Urothelium cell line (cell line): ENCODE measurements at regions not wholly inside any gene's neighbourhood (a gene's known extent, or its start where the extent isn't known, plus 50 kb on each side); places are given as distances from the start of the nearest gene placed in this dataset.
"Not testable (repeated sequence)": the region's sequence is repeated elsewhere in the genome, so short reads cannot be mapped to it uniquely, and the experiment has no call there.

Source experiments
- DNase-seq: peaks from one replicate; pipeline ENCODE4 v3.0.0; 2011; ENCODE audit warnings: low spot score, mixed read lengths
- FAIRE-seq: peaks from 2 replicates; lab custom pipeline; 2011; peaks lifted over from hg19 to GRCh38; lab: Jason Lieb, UNC

DNA sequence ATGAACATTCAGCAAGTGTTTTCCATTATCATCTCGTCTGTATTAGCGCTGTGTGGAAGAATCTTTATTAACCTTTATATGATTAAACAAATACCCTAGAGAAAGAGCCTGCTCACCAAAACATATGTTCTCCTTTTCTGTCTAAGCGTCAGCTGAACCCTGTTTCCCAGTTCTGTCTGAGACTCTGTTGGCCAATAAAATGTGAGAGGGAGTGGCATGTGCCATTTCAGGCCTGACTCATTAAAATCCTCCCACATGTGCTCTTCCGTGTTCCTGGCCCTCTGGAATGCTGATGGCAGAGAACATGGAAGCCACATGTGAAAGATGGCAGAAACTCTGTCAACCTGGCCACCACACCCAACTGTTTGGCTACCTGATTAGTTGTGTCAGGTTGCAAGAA lies 181.9 kb upstream of the EDNRB start:
- no peak for FAIRE-seq
- DNase-seq: no peak

DNA sequence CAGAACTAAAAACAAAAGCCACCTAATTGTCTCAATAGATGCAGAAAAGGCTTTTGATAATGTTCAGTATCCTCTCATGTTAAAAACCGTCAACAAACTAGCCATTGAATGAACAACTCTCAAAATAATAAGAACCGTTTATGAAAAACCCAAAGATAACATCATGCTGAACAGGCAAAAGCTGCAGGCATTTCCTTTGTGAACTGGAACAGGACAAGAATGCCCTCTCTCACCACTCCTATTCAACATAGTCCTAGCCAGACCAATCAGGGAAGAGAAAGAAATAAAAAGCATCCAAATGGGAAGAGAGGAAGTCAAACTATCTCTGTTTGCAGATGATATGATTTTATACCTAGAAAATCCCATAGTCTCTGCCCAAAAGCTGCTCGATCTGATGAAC lies 179.6 kb upstream of the EDNRB start:
- DNase-seq (no peak), FAIRE-seq (no peak)

DNA sequence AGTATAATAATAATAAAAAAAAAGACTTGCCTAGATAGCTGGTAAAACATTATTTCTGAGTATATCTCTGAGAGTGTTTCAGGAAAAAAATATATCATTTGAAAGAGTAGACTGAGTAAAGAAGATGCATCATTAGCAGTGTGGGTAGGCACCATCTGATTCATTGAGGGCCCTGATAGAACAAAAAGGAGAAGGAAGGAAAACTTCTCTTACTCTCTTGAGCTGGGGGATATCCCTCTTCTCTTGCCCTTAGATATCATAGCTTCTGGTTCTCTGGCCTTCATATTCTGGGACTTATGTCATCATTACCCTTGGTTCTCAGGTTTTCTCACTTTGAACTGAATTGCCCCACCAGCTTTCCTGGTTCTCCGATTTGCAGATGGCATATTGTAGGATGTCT lies 177.6 kb upstream of the EDNRB start:
- no peak for FAIRE-seq
- DNase-seq: no peak

DNA sequence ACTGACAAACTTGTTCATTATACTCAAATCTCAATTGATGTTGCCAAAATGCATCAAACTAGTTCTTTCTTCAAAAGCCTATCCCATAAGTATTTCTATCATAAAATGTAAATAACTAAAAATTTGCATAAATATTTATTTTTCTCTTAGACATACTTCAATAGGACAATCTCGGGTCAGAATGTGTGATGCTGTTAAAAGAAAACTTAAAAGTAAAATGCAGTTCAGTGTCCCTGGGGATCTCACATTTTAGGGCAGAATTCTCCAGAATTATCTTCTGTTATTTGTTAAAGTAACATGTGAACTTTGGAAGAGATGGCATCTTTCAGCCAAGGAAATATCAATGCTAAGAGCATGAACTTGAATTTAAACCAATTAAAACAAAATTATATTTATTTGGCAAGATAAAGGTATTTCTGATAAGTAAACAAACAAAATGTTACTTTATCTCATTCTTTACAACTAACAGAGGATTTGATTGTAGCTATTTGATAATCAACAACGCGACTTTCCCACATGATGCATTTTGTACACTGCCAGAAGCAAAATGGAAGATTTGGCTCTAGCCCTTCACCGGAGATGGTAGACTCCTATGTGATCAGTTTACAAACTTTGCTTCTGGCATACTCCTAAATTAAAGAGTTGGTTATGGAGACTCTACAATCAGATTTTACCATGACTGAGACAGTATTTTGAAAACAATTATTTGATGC lies 169.5 kb upstream of the EDNRB start:
- no peak for FAIRE-seq
- no peak for DNase-seq

DNA sequence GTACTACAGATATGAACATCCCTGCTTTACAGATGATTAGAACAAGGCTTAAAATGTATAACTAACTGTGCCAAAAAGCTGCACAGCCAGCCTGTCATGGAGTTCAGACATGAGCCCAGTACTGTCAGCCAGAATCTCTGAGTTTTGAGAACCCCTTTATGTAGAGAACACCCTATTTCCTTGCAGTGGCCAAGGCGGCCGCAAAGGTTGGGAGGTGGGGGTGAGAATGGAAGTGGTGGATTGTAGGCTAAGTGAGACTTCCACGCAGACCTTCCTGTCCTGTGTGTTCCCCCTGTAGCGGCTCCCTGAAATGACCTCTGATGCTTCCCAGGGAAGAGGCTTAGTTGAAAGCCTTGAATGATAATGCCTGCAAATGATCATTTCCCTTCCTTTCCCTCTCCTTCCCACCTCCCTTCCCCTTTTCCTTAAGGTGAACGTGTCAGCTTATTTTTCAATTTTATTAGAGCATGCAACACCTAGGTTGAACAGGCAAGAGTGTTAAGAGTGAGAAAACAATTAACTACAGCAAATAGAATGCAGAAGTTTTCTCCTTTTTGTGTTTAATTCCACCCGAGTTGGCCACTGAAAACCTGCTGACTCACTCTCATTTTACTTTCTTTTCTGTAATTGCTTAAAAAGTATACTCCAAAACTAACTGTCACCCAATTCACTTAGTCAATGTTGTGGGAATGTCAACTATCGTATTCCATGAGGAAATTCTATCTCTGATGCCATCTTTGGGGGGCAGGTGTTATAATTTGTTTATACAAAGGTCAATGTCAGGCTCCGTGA lies 167.0 kb upstream of the EDNRB start:
- DNase-seq: no peak
- no peak for FAIRE-seq

DNA sequence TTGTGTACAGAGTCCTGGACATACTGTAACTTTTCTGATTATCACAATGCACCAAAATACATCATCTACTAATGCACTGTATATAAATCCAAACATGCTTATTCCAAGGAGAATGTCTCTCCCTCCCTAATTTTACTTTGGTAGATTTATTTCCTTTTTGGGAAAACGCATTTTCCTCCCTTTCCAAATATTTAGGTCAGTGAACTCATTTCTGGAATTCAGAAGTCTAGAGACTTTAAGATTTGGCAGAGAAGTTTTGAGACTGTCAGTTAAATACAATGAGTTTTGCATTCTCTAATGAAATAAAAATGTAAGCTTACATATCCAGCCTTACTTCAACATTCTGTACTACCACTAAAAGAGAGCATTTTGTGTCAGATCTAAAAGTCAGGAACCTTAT lies 165.8 kb upstream of the EDNRB start:
- FAIRE-seq: no peak
- no peak for DNase-seq

DNA sequence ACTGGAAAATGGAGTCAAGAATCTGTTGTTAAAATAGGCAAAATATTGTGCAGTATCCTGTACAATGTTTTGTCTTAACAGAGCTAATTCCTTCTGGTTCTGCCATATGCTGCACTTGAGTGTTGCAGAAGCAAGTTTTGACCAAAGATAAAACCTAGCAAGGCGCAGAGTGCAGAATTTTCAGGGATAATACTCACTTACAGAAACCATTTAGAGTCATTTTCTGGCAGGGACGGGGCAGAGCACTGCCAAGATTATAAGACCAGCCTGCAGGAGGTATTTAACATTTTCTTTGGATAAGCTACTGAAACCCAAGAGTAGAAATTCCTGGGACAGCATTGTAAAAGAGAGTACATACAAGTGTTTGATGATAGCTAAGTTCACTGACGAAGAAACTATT lies 159.5 kb upstream of the EDNRB start:
- FAIRE-seq (no peak), DNase-seq (no peak)

DNA sequence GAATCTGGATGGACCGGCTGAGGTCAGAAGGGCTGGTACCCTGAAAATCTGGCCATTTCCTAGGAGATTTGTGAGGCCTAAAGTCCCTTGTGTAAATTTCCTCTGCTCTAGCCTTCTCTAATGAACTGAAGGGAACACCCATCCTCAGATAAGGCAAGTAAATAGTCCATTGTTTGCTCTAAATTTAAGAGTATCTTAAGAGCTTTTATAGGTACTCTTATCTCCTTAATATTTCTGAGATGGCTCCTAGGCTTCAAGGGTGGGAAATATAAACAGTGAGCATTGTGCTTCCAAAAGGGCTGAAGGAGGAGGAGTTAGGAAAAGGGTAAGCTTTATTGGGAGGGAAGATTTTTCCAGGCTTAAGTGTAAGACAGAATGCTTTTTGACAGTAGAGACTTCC lies 148.7 kb upstream of the EDNRB start:
- no peak for DNase-seq
- FAIRE-seq: no peak

DNA sequence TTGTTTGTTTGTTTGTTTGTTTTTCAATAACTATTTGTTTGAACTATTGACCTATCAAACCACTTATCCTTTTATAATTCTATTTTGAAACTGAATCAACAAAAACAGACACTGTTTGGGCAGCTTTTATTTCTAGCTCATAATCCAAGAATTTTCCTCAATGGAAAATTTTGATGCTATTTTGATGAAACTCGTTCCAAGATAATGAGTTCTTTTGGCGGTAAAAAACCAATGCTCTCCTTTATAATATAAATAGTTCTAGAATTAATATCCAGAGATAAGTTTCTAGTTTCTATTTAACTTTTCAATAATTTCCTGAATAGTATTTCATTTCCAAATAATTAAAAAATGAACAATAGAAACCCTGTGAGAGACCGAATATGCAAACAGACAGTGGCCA lies 146.5 kb upstream of the EDNRB start:
- FAIRE-seq (no peak), DNase-seq (no peak)

DNA sequence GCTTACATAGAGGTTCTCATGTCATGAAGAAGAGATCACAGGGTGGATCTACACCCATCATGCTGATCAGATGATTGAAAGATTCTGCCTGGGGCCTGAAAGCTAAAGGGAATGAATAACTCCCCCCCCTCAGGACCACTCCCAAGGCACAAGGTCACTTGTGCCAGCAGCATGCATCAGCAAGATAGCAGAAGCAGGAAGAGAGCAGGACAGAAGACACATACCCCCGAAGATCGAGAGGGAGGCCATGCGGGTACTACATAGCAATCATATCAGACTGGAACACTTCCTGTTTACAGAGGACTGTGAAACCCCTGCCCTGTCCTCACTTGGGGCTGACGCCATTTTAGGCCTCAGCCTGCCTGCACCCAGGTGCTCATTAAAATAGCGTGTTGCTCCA lies 143.2 kb upstream of the EDNRB start:
- DNase-seq (no peak), FAIRE-seq (no peak)

DNA sequence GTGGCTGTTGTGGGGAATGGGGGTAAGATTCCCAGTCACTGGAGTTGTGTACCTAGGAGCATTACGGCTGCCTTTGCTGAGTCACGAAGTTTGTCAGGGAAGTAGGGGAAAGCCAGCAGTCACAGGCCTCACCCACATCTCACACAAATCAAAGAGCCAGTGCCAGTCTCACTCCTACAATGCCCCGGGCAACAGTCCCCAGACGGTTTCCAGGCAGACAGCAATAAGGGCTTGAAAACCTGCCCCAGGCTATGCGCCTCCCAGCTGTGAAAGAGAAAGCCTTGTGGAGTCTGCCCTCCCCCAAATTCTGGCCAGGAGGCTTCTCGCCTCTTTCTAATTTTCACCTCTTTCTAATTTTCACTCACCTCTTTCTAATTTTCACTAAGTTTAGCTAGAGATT lies 142.3 kb upstream of the EDNRB start:
- DNase-seq (no peak), FAIRE-seq (no peak)

DNA sequence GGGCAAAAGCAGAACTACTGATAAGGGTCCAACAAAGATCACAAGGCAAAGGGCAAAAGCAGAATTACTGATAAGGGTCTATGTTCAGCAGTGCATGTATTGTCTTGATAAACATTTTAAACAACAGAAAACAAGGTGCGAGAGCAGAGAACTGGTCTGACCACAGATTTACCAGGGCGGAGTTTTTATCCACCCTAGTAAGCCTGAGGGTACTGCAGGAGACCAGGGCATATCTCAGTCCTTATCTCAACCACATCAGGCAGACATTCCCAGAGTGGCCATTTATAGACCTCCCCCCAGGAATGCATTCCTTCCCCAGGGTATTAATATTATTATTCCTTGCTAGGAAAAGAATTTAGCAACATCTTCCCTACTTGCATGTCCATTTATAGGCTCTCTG lies 138.2 kb upstream of the EDNRB start:
- FAIRE-seq: not testable (repeated sequence)

DNA sequence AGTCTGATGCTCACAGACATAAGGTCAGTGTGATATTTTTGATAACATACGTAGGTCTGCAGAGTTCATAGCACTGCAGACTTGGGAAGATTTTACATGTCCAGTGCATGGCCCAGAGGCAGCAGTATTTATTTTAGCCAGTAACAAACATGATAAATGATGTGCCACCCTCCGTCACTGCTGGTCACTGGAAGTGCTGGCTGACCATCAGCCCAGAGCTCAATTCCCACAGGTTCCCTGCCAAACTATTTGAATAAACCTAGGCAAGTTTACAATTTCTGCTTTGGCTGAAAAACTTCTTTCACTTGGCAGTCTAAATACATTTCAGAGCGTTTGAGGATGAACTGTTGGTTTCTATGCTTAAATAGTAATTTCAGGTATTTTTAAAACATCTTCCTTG lies 135.5 kb upstream of the EDNRB start:
- DNase-seq (no peak), FAIRE-seq (no peak)

More for the DNA sequence above, 138.2 kb upstream of the EDNRB start:
- not testable (repeated sequence) for DNase-seq

DNA sequence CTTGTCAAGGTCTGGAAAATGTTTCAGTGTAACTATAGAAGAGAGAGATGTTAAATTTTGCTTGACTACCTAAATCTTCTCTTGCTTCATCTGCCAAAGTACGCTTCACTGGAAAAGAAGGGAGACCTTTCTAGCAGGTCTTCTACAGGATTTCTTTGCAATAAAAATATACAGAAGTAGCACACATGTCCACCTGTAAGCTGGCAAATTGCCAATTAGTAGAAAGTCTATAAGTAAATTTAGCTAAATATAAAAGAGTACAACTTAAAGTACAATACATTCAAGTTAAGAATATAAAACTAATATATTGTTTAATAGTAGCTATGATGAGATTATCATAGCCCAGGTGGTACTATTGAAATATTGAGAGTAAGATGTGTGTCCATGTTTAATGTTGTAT lies 128.5 kb upstream of the EDNRB start:
- DNase-seq: no peak
- no peak for FAIRE-seq

DNA sequence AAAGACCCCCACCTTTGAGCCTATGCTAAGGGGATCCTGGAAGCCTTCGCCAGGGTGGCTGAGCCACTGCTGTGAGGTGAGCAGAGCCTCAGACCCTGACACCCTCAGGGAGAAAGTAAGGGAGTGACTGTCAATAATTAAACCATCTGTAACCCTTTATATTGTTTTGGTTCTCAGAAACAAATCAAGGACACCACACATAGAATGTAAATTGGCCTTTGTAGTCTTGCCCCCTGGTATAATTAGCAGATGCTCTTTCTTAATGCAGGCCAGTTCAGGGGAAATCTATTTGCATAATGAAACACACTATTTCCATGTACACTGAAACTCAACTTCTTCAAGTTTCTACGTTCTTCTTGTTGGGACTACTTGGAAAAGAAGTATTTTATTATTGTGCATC lies 127.7 kb upstream of the EDNRB start:
- FAIRE-seq (no peak), DNase-seq (no peak)

DNA sequence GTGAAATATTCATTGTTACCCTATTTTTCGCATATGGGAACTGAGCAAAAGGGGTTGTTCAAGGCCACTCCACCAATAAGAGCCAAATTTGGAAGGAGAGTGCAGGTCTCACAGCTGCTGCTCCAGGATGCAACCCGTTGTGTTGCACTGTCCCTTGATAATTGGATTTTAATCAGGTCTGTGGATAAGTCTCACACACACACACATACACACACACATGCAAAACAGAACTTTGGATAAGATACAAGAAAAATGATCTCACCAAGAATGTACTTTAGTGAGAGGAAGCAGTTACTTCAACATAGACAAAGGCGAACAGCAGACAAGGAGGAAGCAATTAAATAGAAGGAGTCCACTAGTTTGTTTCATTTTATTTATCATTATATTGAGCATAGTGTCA lies 127.3 kb upstream of the EDNRB start:
- FAIRE-seq (no peak), DNase-seq (no peak)

DNA sequence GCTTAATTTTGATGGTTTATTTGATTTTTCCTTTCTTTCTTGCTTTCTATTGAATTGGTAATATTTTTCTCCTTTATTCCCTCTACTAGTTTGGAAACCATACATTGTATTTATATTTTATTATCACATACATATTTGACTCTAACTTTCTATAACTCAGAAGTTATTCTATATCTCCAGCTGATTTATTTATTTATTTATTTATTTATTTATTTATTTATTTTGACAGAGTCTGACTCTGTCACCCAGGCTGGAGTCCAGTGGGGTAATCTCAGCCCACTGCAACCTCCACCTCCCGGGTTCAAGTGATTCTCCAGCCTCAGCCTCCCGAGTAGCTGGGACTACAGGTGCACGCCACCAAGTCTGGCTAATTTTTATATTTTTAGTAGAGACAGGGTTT lies 122.7 kb upstream of the EDNRB start:
- FAIRE-seq: not testable (repeated sequence)

DNA sequence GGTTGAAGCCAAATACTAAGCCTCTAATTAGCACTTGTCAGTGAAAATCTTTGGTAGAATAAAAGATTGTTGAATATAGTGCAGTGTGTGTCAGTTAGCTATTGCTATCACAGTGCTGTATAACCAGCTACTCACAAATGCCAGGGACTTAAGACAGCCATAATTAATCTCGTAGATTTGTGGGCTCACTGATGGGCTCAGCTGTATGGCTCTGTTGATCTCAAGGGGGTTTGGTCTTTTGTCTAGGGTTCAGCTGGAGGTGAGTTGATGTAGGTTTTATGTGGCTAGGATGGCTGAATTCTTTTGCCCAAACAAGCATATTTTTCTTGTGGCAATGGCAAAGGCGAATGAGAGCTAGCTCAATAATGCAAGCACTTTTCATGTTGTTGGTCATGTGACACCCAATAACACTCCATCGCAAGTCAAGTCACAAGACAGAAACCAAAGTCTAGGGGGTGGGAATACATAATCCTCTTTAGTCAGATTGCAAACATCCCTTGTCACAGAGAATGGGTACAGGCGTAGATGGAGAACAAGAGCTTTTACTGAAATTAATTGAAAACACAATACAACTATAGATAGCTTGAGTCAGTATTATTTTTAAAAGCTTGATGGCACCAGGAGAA lies 121.7 kb upstream of the EDNRB start:
- no peak for DNase-seq
- no peak for FAIRE-seq

More for the DNA sequence above, 122.7 kb upstream of the EDNRB start:
- not testable (repeated sequence) for DNase-seq

DNA sequence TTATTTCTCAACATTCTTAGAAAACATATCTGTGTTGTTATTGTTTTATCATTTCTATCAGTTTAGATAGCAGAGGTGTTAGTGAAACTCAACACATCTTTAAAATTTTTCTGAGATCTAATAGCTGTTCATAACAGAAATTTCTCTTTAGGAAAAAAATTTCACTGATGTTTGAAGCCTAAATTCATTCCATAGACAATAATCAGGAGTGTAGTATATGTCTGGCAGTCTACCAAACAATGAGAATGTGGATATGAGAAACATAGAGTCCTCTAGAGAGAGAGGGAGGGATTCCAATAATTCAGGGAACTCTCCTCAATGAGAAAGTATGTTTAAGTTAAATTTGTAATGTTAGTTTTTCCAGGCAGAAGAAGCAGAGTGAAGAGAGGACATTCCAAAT lies 118.2 kb upstream of the EDNRB start:
- DNase-seq: no peak
- FAIRE-seq: no peak

DNA sequence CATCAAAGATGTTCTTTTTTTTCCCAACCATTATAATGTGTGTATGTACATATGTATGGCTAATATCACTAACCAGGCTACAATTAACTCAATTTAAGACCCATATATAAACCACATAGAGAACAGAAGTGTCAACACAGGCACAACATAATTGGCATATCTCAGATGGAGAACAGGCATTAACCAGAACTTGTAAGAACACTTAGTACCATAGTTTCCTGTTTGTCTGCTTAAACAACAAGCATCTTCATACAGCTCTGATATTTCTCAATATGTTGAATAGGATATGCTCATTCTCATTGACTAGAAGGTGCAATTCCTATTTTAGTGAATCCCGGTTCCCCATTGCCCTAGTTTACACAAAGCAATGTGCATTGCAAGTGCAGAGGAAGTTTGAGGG lies 116.9 kb upstream of the EDNRB start:
- DNase-seq (no peak), FAIRE-seq (no peak)

DNA sequence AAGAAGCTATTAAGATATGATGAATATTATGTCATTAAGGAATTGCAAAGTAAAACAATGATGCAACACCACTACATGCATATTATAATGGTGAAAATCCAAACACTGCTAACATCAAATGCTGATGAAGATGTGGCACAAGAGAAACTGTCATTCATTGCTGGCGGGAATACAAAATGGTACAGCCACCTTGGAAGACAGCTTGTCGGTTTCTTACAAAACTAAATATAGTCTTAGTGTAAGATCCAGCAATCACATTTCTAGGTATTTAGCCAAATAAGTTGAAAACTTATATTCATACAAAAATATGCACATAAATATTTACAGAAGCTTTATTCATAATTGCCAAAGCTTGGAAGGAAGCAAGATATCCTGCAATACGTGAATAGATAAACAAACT lies 114.9 kb upstream of the EDNRB start:
- no peak for FAIRE-seq

DNA sequence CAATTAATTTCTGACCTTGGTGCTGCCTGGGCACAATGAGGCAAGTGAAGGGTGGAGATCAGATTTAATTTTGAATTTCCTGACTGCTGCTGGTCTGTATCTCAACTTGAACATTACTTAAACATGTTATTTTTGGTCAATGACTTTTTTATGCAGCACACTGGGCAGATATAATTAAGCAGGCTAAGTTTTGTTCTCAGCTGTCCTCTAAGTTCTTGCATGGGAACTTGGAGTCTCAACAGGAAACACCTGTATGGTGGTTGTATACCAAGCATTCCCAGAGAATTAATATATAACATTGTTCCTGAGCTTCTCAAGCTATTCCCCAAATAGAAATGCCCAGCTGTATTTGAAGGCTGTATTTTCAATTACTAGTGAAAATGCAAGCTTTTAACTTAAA lies 113.5 kb upstream of the EDNRB start:
- FAIRE-seq (no peak), DNase-seq (no peak)

More for the DNA sequence above, 114.9 kb upstream of the EDNRB start:
- no peak for DNase-seq
